ENCODE measurements at regions not wholly inside any gene's neighbourhood (a gene's known extent, or its start where the extent isn't known, plus 50 kb on each side); places are given as distances from the start of the nearest gene placed in this dataset.

GRCh38 chr2:75788154-75788553 is 77.4 kb upstream of the GCFC2 start:
- POLR2A ChIA-PET = no interaction called here
- TF ChIP-seq BHLHE40 (IDR thresholded peaks at IDR 0.05; ENCODE audit: borderline replicate concordance) = no peak
- no peak for TF ChIP-seq SP1 (IDR thresholded peaks at IDR 0.05)
- TF ChIP-seq ZNF384 (IDR thresholded peaks at IDR 0.05) = no peak
- no peak for TF ChIP-seq FOXM1 (IDR thresholded peaks at IDR 0.05; ENCODE audit: borderline replicate concordance)
- TF ChIP-seq CTBP1 (IDR thresholded peaks at IDR 0.05; ENCODE audit: borderline replicate concordance) = no peak
- no peak for TF ChIP-seq FOXK2 (IDR thresholded peaks at IDR 0.05)
- no peak for TF ChIP-seq FOXA1 (IDR thresholded peaks at IDR 0.05)
- TF ChIP-seq, protein P1, sequence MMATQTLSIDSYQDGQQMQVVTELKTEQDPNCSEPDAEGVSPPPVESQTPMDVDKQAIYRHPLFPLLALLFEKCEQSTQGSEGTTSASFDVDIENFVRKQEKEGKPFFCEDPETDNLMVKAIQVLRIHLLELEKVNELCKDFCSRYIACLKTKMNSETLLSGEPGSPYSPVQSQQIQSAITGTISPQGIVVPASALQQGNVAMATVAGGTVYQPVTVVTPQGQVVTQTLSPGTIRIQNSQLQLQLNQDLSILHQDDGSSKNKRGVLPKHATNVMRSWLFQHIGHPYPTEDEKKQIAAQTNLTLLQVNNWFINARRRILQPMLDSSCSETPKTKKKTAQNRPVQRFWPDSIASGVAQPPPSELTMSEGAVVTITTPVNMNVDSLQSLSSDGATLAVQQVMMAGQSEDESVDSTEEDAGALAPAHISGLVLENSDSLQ (IDR thresholded peaks at IDR 0.05) = no peak
- no peak for TF ChIP-seq L3MBTL2 (conservative IDR thresholded peaks at IDR 0.05)
- TF ChIP-seq ARNT (IDR thresholded peaks at IDR 0.05) = no peak
- TF ChIP-seq SUZ12 (IDR thresholded peaks at IDR 0.05) = no peak
- no peak for TF ChIP-seq ELF4 (IDR thresholded peaks at IDR 0.05)
- TF ChIP-seq HDGF (IDR thresholded peaks at IDR 0.05; ENCODE audit: borderline replicate concordance) = no peak
- TF ChIP-seq NFRKB (IDR thresholded peaks at IDR 0.05) = no peak
- TF ChIP-seq TARDBP (IDR thresholded peaks at IDR 0.05) = no peak
- no peak for TF ChIP-seq LEF1 (IDR thresholded peaks at IDR 0.05; ENCODE audit: borderline replicate concordance)
- CTCF ChIA-PET = interaction anchor here (1.4 kb wide), 1 partner anchor 812 kb away, joined by 5 read pairs; no protein-coding TSS in a partner anchor
- DNase-seq (ENCODE audit: extremely low spot score) = no peak

DNA sequence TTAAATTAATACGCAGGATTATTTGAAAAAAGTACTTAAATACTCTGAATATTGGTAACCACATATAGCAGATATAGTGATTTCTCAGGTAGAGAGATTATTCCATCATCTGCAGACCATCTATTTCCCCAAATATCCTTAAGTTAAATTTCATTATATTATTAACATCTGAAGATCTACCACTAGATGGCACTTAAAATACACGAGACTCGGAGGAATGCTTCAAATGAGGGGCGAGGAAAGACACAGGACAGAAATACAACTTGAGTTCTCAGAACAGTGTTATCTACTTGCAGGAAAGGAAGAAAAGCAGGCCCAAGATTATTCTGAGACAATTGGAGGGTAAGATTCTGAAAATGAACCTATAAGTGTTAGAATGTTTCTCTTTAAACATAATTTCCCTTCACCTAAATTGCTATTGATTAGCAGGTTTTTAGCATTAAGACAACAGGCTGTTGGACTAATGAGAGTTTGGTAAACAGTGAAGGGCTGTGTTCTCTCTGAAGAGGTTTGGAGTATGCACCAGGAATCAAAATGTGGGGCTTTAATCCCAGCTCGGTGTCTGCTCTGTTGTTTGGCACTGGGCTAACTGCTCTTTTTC is 76.9 kb upstream of the GCFC2 start:
- ChIA-PET CTCF (no interaction called here), POLR2A (no interaction called here)
- peak; percentile 43 for DNase-seq (ENCODE audit: extremely low spot score)
- TF ChIP-seq LEF1 (IDR thresholded peaks at IDR 0.05; ENCODE audit: borderline replicate concordance) (no peak), ARNT (IDR thresholded peaks at IDR 0.05) (no peak), TARDBP (IDR thresholded peaks at IDR 0.05) (no peak), BHLHE40 (IDR thresholded peaks at IDR 0.05; ENCODE audit: borderline replicate concordance) (no peak), CTBP1 (IDR thresholded peaks at IDR 0.05; ENCODE audit: borderline replicate concordance) (no peak), SUZ12 (IDR thresholded peaks at IDR 0.05) (no peak), L3MBTL2 (conservative IDR thresholded peaks at IDR 0.05) (no peak), SP1 (IDR thresholded peaks at IDR 0.05) (no peak), ELF4 (IDR thresholded peaks at IDR 0.05) (no peak), FOXM1 (IDR thresholded peaks at IDR 0.05; ENCODE audit: borderline replicate concordance) (no peak)

DNA sequence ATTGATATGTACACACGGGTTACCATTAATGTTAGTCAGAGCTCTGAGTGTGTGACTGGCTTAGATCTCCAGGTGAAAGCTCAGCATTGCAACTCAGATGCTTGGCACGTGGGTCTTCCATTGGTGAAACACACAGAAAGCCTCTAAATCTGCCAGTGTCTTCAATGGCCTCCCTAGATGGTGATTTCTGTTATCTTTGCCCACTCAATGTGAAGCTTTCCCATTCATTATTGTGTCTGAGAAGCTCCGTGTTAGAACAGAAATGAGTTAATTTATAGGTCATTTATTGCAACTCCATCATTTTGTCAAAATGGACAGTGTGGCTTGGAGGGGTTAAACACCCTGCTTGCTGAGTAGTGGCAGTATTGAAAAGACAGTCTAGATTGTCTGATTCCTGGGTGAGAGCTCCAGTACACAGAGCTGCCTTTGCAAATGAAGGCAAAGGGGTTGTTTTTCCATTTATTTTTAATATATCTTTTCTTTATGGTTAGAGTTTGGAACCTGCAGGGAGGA is 64.7 kb upstream of the GCFC2 start:
- TF ChIP-seq ARNT (IDR thresholded peaks at IDR 0.05) = no peak
- TF ChIP-seq FOXA1 (IDR thresholded peaks at IDR 0.05) = no peak
- TF ChIP-seq ELF4 (IDR thresholded peaks at IDR 0.05) = no peak
- no peak for TF ChIP-seq FOXK2 (IDR thresholded peaks at IDR 0.05)
- no peak for TF ChIP-seq SUZ12 (IDR thresholded peaks at IDR 0.05)
- no peak for TF ChIP-seq SP1 (IDR thresholded peaks at IDR 0.05)
- TF ChIP-seq LEF1 (IDR thresholded peaks at IDR 0.05; ENCODE audit: borderline replicate concordance) = no peak
- no peak for TF ChIP-seq HDGF (IDR thresholded peaks at IDR 0.05; ENCODE audit: borderline replicate concordance)
- no peak for TF ChIP-seq TARDBP (IDR thresholded peaks at IDR 0.05)
- no peak for TF ChIP-seq ZNF384 (IDR thresholded peaks at IDR 0.05)
- TF ChIP-seq BHLHE40 (IDR thresholded peaks at IDR 0.05; ENCODE audit: borderline replicate concordance) = no peak
- no peak for DNase-seq (ENCODE audit: extremely low spot score)
- ChIA-PET POLR2A (no interaction called here), CTCF (no interaction called here)

DNA sequence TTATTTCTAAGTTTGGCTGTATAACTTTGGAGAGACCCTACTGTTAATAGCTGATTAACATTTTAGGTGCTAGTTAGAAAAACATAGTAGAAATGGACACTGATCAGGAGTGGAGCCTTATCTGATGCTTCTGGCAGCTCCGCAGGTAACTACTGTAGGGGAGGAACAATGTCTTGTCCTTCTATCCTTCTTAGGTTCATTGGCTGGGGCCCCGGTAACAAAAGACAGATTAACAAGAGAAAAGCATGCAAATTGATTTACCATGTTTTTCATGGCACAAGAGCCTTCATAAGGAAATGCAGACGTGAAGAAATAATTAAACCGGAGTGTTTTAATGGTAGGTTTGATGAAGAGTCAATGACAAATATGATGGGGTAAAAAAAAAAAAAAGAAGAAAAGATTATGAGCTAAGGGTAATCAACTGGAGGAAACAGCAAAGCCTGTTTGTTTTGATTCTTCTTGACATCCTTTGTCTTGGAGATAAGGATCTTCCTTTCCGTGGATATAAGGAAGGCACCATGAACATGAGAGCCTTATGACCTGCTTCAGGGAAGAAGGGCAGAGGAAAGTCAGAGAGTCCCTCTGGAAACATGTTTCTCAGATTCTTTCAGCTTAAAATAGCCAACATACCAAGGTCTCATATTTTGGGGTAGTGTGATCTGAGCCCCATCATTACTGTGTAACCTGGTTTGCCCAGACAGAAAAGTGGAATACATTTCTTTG is 62.4 kb upstream of the GCFC2 start:
- POLR2A ChIA-PET = no interaction called here
- CTCF ChIA-PET = interaction anchor here (0.5 kb wide), 1 partner anchor 502 kb away, joined by 3 read pairs; no protein-coding TSS in a partner anchor
- no peak for TF ChIP-seq ELF4 (IDR thresholded peaks at IDR 0.05)
- no peak for TF ChIP-seq SP1 (IDR thresholded peaks at IDR 0.05)
- no peak for TF ChIP-seq LEF1 (IDR thresholded peaks at IDR 0.05; ENCODE audit: borderline replicate concordance)
- no peak for TF ChIP-seq TARDBP (IDR thresholded peaks at IDR 0.05)
- no peak for TF ChIP-seq BHLHE40 (IDR thresholded peaks at IDR 0.05; ENCODE audit: borderline replicate concordance)
- no peak for TF ChIP-seq HDGF (IDR thresholded peaks at IDR 0.05; ENCODE audit: borderline replicate concordance)
- DNase-seq (ENCODE audit: extremely low spot score) = no peak

DNA sequence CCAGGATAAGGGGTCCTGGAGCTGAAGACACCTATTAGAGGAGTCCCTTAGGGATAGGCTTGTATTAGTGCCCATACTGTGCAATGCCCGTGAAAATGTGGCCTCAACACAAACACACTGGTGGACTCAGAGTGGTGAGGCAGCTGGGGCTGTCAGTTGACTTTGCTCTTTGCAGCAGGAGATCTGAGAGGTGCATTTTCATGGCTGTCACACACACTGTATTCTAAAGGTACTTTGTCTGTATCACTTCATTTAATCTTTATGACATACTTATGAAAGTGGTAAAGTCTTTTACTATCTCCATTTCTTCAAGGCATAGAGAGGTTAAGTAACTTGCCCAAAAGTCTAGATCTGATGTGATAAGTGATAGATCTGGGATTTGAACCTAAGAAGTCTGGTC is 55.1 kb upstream of the GCFC2 start:
- POLR2A ChIA-PET = no interaction called here
- TF ChIP-seq ARNT (IDR thresholded peaks at IDR 0.05) = no peak
- TF ChIP-seq FOXK2 (IDR thresholded peaks at IDR 0.05) = no peak
- TF ChIP-seq BHLHE40 (IDR thresholded peaks at IDR 0.05; ENCODE audit: borderline replicate concordance) = no peak
- no peak for TF ChIP-seq LEF1 (IDR thresholded peaks at IDR 0.05; ENCODE audit: borderline replicate concordance)
- no peak for TF ChIP-seq FOXA1 (IDR thresholded peaks at IDR 0.05)
- TF ChIP-seq, protein P1 (IDR thresholded peaks at IDR 0.05) = no peak
- no peak for TF ChIP-seq L3MBTL2 (conservative IDR thresholded peaks at IDR 0.05)
- no peak for TF ChIP-seq ZNF384 (IDR thresholded peaks at IDR 0.05)
- TF ChIP-seq FOXM1 (IDR thresholded peaks at IDR 0.05; ENCODE audit: borderline replicate concordance) = no peak
- no peak for TF ChIP-seq TARDBP (IDR thresholded peaks at IDR 0.05)
- TF ChIP-seq SP1 (IDR thresholded peaks at IDR 0.05) = no peak
- no peak for TF ChIP-seq SUZ12 (IDR thresholded peaks at IDR 0.05)
- no peak for TF ChIP-seq ELF4 (IDR thresholded peaks at IDR 0.05)
- no peak for TF ChIP-seq NFRKB (IDR thresholded peaks at IDR 0.05)
- TF ChIP-seq CTBP1 (IDR thresholded peaks at IDR 0.05; ENCODE audit: borderline replicate concordance) = no peak
- no peak for TF ChIP-seq HDGF (IDR thresholded peaks at IDR 0.05; ENCODE audit: borderline replicate concordance)
- DNase-seq (ENCODE audit: extremely low spot score) = no peak
- CTCF ChIA-PET = no interaction called here

GRCh38 chr2:75764611-75765010 is 53.9 kb upstream of the GCFC2 start:
- no peak for DNase-seq (ENCODE audit: extremely low spot score)
- no peak for TF ChIP-seq HDGF (IDR thresholded peaks at IDR 0.05; ENCODE audit: borderline replicate concordance)
- TF ChIP-seq TARDBP (IDR thresholded peaks at IDR 0.05) = no peak
- CTCF ChIA-PET = no interaction called here
- POLR2A ChIA-PET = no interaction called here
